NCI-H1930 (cell line): ENCODE measurements at regions not wholly inside any gene's neighbourhood (a gene's known extent, or its start where the extent isn't known, plus 50 kb on each side); places are given as distances from the start of the nearest gene placed in this dataset.
A peak's percentile ranks its signal among the peaks of the same experiment; 100 is the strongest.

ENCODE experiments used
- DNase-seq, 2 experiments: peaks; one replicate each; lab custom pipeline; 2025; lab: John Stamatoyannopoulos, UW

- no peak for DNase-seq
These were observed 171.5 kb upstream of the FHL2 start for GRCh38 chr2:105570326-105570725.

- no peak for DNase-seq
These were observed 170.8 kb upstream of the FHL2 start for GRCh38 chr2:105569606-105570005.

DNA sequence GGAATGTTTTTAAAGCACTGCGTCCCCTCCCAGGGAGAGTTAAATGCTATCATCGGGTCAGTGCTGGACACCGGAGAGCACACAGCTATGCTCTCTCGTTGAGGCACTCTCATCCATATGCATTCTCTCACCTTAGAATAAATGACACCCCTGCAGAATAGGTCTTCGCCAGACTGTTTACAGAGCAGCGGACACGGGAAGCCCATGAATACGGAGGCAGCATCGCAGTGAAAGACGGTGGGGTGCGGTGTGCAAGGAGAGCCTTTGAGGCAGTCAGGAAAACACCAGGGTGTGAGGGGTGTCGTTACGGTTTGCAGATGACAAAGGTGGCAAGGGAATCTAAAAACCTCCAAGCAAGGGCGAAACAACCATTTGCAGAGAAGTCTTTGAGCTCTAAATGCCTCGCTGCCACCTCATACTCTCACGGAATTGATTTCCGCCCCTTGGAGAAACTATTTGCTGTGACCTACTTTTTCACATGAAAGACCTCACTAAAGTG lies 169.2 kb upstream of the FHL2 start:
- no peak for DNase-seq

DNA sequence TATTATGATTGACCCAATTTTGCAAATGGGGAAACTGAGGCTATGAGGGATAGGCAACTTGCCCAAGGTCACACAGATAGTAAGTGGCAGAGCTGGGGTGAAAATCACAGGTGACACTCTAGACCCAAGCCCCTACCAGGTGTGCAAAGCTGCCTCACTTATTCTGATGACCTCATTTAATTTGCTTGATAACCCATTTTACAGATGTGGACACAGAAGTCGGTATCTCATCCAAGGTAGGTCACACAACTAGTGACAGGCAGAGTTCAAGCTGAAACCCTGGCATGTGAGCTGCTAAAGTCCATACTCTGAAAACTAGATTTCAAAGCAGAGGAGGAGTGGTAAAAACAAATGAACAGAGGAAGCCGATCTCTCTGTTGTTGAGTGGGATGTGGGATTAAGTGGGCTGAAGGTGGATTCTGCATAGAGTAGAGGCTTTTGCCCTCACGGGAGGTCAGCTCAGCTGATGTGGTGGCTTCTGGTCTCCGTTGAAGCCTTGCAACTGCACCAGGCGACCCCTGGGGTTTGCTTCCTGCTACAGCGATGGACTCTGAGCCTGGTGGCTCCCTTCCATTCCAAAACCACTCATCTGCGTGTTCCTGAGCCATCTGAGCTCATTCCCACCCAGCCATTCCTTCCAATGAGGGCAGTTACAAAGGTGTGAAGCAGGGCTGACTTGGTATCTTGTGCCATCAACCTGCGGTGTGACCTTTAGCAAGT lies 164.3 kb upstream of the FHL2 start:
- DNase-seq: no peak

DNA sequence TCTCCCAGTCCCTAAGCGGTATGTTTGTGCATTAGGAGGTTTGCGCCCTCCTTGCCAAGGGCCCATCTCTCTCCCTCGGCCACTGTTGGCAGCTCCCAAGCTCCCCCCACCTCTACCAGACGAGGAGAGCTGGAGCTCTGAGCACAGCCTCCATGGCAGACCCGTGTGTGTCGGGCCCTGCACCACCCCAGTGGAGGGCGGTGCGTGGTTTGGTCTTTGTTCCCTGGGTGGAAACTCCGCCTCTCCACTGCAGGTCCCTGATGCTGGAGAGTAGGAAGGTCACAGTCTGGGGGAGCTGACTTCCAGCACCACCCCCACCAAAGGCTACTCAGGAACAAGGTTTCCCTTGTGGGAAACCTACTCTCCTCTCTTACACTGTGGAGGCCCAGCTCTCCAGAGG lies 162.6 kb upstream of the FHL2 start:
- no peak for DNase-seq

DNA sequence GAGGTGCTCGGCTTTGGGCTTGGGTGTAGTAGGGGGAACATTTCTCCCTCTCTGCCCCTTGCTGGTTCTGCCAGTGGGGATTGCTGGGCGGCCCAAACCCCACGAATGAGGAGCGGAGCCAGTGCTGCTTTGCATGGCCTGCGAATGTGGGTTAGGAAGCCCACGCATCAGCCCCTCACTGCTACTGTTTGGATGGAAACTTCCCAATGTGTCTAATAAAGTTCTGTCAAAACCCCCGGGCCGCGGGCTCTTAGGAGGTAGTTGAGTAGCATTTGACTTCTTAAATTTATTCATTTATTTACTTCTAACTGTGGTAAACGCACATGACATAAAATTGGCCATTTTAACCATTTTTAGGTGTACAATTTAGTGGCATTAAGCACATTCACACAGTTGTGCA lies 161.3 kb upstream of the FHL2 start:
- no peak for DNase-seq

GRCh38 chr2:105557021-105557920 lies 158.4 kb upstream of the FHL2 start:
- no peak for DNase-seq

DNA sequence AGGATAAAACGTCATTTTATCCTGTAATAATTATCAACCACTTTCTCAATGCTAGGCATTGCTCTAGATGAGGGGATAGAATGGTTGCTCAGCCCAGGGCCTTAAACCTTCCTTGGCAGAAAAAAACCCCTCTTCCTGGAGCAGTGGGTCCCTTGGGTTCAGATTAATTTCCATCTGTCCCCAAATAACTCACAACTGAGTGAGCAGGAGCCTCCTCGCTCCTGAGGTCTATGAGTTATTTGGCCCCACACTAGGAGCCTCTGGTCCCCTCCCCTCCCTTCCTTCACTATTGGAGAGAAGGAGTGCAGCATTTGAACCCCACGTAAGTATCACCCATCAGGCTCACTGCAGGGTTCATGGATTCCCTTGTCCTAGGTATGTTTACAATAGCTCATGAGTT lies 157.5 kb upstream of the FHL2 start:
- no peak for DNase-seq

GRCh38 chr2:105554235-105554634 lies 155.4 kb upstream of the FHL2 start:
- DNase-seq: no peak

GRCh38 chr2:105553538-105554196 lies 154.8 kb upstream of the FHL2 start:
- no peak for DNase-seq

- no peak for DNase-seq
These were observed 147.8 kb upstream of the FHL2 start for GRCh38 chr2:105546628-105546974.

DNA sequence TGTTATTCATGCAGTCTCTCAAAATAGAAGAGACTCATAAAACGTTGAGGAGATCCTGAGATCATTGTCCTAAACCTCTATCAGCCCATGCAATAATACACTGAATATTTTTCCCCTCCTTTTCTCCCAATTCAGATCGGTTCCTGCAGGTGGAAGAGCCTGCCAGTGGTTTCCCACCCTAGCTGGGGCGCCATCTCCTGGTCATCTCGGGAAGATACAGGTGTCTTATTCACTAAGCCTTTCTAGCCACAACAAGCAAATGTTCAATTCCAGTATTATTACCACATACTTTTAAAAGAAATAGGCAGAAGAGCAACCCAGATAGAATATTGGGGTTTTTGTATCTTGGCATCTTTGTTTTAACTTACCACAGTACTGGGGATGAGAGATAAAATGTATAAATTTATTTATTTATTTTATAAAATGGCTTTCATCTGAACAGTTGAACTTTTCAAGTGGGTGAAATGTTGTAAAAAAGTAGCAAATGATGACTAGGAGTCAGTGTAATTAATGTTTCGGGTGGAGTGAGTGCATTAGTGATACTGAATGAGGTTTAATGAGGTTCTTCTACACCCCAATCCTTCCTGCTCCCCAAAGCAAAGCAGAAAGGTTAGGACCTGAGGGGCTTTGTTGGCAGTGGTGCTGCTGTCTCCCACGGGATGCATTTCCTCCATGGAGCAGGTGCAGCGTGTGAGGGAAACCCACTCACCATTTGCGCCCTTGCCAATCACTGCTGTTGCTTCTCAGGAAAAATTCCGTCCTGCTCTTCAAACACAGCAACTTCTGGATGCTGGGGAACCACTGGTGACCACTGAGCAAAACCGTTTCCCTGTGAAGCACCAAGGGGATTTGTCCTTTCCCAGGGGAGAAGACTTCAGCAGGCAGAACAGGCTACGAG lies 147.1 kb upstream of the FHL2 start:
- peak; percentile 17 to 34 for DNase-seq

GRCh38 chr2:105544591-105545377 lies 145.9 kb upstream of the FHL2 start:
- no peak for DNase-seq

DNA sequence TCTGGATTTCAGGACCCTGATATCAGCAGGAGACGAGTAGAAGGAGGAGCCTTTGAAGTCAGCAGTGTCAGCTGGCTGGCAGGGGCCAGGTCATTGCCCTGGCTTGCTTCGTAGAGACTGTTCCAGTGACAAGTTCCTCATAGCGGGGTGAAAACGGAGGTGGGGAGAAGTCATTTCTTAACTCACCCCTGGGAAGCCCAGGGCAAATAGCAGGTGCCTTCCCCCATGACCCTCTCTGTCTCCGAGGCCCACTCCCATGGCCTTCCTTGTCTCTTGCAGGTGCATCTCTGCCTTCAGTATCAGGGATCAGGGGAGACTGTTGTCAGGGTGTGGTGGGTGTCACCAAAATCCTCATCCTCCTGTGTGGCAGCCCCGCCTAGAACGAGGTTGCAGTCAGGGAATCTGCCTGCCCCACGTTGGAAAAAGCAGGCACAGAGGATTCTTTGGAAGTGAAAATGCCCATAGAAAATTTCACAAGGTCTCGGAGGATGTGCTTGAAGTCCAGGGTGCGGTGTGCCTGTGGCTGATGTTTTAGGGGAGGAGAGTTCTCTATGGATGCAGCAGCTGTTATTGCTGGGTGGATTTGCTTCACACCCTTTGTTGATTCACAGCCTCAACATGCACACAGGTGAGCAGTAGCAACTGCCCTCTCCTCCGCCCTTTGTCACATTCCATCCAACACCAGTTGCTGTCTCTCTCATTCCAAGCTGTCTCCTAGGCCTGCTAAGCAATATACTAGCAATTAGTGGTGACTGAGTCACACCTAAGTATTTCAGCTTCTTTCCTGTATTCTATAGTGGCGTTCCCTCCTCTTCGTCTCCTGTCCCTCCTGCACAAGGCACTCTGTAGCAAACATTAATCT lies 142.6 kb upstream of the FHL2 start:
- DNase-seq: no peak

- DNase-seq: no peak
These were observed 141.8 kb upstream of the FHL2 start for GRCh38 chr2:105540642-105541041.

GRCh38 chr2:105539331-105539730 lies 140.5 kb upstream of the FHL2 start:
- DNase-seq: no peak

DNA sequence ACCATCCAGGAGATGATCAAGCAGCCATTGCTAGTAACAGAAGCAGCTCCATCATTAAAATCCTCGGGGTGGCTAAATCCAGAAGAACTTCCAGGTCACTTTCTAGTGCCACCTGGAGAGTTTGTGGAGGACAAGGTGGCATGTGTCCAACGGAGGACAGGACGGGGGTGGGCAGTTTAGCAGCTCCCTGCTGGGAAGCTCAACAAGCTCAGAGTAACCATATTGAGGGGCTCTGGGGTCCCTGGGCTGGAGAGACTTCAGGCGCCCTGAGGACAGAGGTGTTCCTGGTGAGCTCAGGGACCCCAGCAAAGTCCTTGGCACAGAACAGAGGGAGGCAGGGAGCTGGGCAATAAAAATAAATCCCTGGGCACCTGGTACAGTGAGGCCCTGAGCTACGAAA lies 140.0 kb upstream of the FHL2 start:
- no peak for DNase-seq

GRCh38 chr2:105537920-105538319 lies 139.1 kb upstream of the FHL2 start:
- DNase-seq: no peak

DNA sequence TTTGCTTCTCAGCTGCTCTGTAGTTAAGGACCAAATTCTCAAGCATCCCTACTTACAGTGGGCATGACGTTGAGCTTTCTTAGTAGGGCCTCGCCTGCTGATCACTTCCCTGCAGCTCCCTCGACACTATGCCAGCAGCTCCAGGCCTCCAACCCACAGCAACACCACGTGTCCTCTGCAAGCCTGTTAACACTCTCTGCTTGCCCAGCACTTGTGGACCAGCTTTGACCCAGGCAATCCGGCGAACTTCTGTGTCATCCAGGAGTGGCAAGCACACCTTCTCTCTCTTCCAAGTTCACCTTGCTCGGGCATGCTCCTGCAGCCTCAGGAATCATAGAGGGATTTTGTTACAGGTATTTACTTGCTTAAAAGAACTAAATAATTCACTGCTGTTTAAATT lies 138.6 kb upstream of the FHL2 start:
- DNase-seq: no peak

DNA sequence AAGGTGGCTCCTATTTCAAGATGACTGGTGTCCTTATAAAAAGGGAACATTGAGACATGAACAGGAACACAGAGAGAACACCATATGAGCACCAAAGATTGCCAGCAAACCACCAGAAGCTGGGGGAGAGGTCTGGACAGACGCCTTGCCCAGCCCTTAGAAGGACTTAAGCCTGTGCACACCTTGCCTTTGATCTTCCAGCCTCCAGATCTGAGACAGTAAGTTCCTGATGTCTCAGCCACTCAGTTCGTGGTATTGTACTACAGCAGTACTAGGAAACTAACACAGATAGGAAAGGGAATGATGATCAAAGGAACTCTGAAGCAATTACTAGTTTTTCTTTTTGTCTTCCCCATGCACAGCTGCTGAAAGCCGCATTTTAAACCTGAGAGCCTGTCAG lies 137.3 kb upstream of the FHL2 start:
- no peak for DNase-seq
